MG63 (cell line): ENCODE measurements at regions not wholly inside any gene's neighbourhood (a gene's known extent, or its start where the extent isn't known, plus 50 kb on each side); places are given as distances from the start of the nearest gene placed in this dataset.

ENCODE experiments used
- DNase-seq: peaks from one replicate; pipeline ENCODE4 v3.0.0-alpha.2; 2020
- H3K27me3 ChIP-seq: fragments of 250-450 bp; sonication (Bioruptor Pico); 2 replicates; pipeline ENCODE4 v1.5.1; 2020; ENCODE audit warnings: mild to moderate bottlenecking, moderate library complexity
- H3K36me3 ChIP-seq: fragments of 250-450 bp; sonication (Bioruptor Pico); 2 replicates; pipeline ENCODE4 v1.5.1; 2020; ENCODE audit warnings: mild to moderate bottlenecking, moderate library complexity
- H3K4me3 ChIP-seq: fragments of 250-450 bp; sonication (Bioruptor Pico); 2 replicates; pipeline ENCODE4 v1.5.1; 2020; ENCODE audit warnings: mild to moderate bottlenecking, moderate library complexity
- H3K9me3 ChIP-seq: fragments of 250-450 bp; sonication (Bioruptor Pico); 2 replicates; pipeline ENCODE4 v1.5.1; 2020; ENCODE audit warnings: mild to moderate bottlenecking, moderate library complexity

DNA sequence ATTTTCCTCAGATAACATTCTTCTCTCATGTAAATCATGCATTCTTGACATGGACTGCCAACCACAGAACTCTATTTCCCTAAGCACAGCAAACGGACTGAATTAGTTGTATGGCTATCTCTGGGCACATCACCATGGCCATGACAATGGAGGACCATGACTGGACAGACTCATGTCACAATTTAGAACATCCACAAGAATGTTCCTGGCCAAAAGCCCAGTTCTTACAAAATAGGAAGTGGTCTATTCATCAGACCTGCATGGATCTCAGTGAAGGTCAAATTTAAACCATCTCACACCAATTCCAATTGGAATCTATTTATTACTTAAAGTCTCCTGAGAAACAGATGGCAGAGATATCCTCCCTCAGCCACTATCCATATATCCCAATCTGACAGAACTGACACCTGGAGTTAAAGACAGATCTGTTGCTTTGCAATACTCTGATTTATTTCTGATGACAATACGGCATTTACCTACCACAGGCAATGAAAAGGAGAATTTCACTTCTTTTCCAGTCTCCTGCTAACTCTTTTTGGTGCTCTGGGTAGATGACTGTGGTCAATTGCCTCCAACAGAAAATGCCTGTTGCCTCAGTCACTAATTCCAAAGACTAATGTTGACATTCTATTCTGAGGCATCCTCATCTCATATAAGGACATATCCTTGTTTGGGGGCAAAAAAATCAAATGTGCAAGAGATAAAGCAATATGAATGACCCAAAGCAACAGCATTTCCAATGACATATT is 254.8 kb downstream of the HTR7 start:
- no peaks in the 10 kb centered on the region for H3K36me3 ChIP-seq
- H3K9me3 ChIP-seq, result no peaks in the 10 kb centered on the region
- no peak for DNase-seq
- no peak overlapping the region for H3K4me3 ChIP-seq
- H3K27me3 ChIP-seq, result no peaks in the 10 kb centered on the region

DNA sequence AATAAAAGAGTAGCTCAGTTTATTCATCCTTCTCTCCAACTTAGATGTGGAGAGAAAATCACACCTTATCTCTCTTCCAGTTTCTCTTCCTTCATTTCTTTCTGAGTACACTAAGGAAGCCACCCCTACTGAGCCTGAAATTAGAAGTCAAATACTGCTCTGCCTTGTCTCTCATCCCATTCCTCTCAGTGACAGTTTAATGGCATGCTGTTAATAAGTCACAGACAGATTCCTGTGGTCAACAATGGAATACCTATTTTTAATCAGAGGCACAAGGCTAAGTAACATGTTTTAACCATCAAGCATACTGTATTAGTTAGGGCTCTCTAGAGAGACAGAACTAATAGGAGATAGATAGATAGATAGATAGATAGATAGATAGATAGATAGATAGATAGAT is 253.2 kb downstream of the HTR7 start:
- no peak overlapping the region for H3K4me3 ChIP-seq
- DNase-seq, result no peak
- H3K27me3 ChIP-seq, result no peaks in the 10 kb centered on the region
- H3K36me3 ChIP-seq, result no peaks in the 10 kb centered on the region
- H3K9me3 ChIP-seq, result no peaks in the 10 kb centered on the region

DNA sequence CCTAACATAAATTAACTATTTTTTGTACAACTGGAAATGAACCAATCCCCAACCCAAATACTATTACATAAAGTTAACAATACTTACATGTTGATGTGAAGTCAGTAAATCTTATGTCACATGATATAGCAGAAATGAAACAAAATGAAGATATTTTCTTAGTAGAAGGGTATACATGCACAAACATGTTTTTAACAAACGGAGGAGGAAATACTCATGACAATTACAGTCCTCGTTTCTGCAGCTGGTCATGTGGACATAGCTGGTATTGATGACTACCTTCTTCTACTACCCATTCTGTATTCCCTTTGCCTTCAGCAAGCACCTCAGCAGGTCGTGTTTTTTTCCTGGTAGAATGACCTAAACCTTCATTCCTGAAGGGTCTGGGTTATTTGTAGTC is 252.3 kb downstream of the HTR7 start:
- H3K4me3 ChIP-seq, result no peak overlapping the region
- no peaks in the 10 kb centered on the region for H3K27me3 ChIP-seq
- no peaks in the 10 kb centered on the region for H3K36me3 ChIP-seq
- no peaks in the 10 kb centered on the region for H3K9me3 ChIP-seq
- DNase-seq, result no peak

DNA sequence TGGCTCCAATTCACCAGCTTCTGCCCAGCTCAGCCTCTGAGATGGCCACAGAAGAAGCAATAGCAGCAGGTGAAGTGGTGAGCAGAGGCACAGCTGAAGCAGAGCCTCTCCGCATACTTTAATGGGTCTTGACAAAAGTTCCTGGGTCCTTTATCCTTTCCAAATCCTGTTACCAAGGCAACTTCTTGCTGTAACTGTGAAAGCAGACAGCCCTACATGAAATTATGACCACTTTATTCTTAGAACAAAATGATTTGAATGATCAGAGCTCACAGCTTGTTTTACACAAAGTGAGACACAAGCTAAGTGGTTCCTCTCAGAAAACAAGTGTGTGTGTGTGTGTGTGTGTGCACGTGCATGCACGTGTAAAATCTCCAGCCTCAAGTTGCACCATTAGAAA is 245.6 kb downstream of the HTR7 start:
- Histone ChIP-seq H3K4me3 (no peak overlapping the region), H3K27me3 (no peaks in the 10 kb centered on the region; the same call in 1 of the 2 replicates), H3K36me3 (no peaks in the 10 kb centered on the region), H3K9me3 (no peaks in the 10 kb centered on the region)
- no peak for DNase-seq

DNA sequence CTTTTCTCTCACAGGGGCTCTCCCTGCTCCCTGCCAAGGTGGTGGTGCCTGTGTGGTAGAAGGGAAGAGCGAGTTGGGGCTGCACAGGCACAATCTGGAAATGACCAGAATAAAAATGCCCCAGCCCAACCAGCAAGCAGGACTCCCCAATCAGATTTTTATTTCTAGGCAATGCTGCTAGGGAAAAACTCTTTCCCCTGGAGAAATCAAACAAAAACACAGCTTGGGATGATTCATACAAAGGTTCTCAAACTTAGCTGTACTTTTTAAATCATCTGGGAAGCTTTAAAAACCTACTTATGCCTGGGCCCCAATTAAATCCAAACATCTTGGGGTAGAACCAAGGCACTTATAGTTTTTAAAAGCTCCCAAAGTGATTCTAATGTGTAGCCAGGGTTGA is 243.2 kb downstream of the HTR7 start:
- no peak for DNase-seq
- no peaks in the 10 kb centered on the region for H3K9me3 ChIP-seq
- no peak overlapping the region for H3K4me3 ChIP-seq
- no peaks in the 10 kb centered on the region for H3K36me3 ChIP-seq
- no peaks in the 10 kb centered on the region; the same call in 1 of the 2 replicates for H3K27me3 ChIP-seq

DNA sequence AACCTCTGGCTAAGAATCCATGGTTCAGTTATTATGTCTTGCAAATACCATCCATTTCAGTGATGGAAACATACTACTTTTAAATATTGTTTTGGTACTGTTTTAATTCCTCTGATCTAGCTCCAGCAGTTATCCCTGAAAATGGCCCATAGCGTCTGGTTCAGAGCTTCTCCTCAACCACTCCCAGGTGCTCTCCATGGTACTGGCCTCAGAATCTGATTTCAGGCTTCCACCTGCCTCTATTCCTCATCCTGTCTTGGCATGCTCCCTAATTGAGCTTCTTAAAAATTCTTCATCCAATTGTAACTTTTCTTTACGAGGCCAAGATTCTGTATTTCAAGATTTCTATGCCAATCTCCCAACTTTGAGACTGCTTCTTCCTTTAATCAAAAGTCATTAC is 236.3 kb downstream of the HTR7 start:
- Histone ChIP-seq H3K36me3 (no peaks in the 10 kb centered on the region), H3K27me3 (no peaks in the 10 kb centered on the region; the same call in 1 of the 2 replicates), H3K4me3 (no peak overlapping the region), H3K9me3 (no peaks in the 10 kb centered on the region)
- no peak for DNase-seq

DNA sequence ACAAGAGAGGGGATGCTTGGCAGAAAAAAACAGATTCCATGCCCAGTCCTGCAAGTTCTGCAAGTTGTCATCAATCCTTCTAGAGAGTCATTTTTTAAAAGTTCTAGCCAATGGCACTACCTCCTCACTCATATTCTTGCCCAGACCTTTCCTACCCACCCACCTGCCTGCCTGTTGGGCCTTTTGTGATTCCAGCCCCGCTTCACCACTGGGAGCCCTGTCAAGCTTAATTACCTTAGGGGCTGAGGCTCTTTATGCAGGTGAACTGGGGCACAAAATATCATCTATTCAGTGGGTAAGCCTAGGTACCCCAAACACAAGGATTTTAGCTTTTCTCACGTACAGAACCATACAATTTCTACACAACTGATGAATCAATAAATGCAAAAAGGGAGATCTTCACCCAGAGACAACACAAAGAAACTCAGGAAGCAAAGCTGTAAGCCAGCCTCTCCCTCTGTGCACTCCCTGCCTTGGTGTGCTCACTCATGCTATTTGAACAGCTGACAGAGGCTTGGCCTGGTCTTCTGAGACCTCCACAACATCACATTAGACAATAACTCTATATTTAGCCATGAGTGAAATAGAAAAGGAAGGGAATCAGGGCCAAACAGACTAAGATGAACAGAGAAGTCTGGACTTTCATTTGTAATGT is 222.6 kb downstream of the HTR7 start:
- peaks cover 4% of the 10 kb centered on the region; the same call in 1 of the 2 replicates for H3K27me3 ChIP-seq
- H3K36me3 ChIP-seq, result no peaks in the 10 kb centered on the region
- no peaks in the 10 kb centered on the region; the same call in 1 of the 2 replicates for H3K9me3 ChIP-seq
- no peak overlapping the region for H3K4me3 ChIP-seq
- no peak for DNase-seq

DNA sequence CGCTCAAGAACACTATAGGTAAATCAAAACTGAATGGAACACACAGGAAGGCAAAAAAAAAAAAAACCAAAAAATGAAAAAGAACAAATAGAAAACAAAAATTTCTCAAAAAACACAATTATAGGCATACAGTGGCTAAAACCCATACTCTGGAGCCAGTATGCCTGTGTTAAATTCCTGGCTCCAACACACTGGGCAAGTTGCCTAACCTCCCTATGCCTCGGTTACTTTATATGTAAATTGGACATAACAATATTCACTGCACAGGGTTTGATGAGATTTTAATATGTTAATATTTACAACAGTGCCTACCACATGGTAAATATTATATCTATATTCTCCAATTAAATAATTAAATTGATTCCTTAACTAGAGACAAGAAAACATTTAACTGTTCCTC is 217.1 kb downstream of the HTR7 start:
- no peaks in the 10 kb centered on the region; the same call in 1 of the 2 replicates for H3K9me3 ChIP-seq
- no peak overlapping the region for H3K4me3 ChIP-seq
- DNase-seq, result no peak
- H3K27me3 ChIP-seq, result no peaks in the 10 kb centered on the region
- no peaks in the 10 kb centered on the region for H3K36me3 ChIP-seq

DNA sequence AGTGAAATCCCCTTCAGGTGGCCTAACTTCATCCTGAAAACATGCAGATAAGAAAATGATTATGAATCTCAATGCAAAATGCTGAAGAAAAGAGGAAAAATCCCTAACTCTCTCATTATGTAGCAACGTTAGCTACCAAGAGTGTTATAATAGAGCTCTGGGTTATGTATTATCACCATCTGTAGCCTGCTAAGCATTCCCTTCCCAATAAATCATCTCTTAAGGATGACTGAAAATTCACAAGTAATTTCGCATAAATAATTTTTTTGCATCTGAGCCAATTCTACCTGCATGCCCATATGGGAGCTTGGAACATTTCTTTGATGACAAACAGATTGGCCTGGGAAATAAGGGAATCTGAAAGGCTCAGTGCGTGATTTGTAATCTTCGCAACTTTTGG is 216.1 kb downstream of the HTR7 start:
- Histone ChIP-seq H3K4me3 (no peak overlapping the region), H3K27me3 (no peaks in the 10 kb centered on the region), H3K9me3 (no peaks in the 10 kb centered on the region; the same call in 1 of the 2 replicates), H3K36me3 (no peaks in the 10 kb centered on the region)
- DNase-seq, result no peak

DNA sequence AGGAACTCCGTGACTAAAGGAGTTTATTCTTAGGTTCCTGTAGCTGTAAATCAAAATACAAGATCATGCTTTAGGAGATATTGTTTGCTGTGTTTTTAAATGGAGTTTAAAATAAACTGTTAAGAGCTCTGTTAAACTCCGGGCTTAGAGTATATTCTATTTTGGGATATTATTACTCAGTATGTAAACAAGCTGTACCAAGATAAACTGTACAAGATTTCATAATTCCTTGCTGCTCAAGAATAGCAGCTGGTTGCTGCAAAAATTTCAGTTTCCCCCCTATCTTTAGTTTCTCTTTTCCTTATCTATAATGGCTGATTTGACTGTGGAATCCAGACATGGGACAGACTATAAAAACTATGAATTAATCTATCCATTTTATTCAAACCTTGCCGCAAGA is 215.7 kb downstream of the HTR7 start:
- H3K4me3 ChIP-seq, result no peak overlapping the region
- no peaks in the 10 kb centered on the region for H3K27me3 ChIP-seq
- no peak for DNase-seq
- H3K36me3 ChIP-seq, result no peaks in the 10 kb centered on the region
- no peaks in the 10 kb centered on the region; the same call in 1 of the 2 replicates for H3K9me3 ChIP-seq

DNA sequence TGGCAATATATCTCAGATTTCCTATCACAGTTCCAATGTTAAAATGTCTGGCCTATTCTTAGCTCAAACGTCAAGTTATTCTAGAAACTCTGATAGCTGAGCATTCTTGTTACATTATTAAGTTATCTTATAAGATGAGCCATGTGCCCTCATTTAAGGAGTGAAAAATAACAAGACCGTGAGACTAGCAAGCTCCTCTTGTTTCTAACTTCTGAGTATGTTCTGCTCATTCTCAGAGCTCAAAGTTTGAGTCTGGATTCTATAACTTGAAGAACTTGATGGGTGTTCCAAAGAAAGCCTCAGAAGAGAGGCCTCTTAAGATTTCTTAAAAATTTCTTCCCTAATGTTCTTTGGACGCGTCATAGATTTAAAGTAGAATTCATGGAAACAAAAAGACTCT is 215.2 kb downstream of the HTR7 start:
- Histone ChIP-seq H3K27me3 (no peaks in the 10 kb centered on the region), H3K9me3 (no peaks in the 10 kb centered on the region; the same call in 1 of the 2 replicates), H3K4me3 (no peak overlapping the region), H3K36me3 (no peaks in the 10 kb centered on the region)
- no peak for DNase-seq

DNA sequence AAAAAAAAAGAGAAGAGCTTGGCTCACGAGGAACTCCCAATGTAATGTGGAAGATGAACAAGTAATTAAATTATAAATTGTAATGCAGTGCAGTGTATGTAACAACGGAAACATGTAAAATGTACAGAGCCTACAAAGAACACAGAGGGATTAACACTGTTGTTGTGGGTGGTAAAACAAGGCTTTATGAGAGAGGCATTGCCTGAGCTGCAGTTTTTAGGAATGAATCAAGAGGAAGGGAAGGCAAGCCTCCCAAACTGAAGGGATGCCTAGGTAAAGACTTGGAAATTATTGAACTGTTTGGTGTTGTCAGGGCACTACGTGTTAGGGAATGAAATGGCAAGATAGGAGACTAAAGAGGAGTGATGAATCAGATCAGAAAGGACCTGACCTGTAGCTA is 213.7 kb downstream of the HTR7 start:
- Histone ChIP-seq H3K36me3 (no peaks in the 10 kb centered on the region), H3K9me3 (no peaks in the 10 kb centered on the region; the same call in 1 of the 2 replicates), H3K4me3 (no peak overlapping the region), H3K27me3 (no peaks in the 10 kb centered on the region)
- DNase-seq, result no peak

DNA sequence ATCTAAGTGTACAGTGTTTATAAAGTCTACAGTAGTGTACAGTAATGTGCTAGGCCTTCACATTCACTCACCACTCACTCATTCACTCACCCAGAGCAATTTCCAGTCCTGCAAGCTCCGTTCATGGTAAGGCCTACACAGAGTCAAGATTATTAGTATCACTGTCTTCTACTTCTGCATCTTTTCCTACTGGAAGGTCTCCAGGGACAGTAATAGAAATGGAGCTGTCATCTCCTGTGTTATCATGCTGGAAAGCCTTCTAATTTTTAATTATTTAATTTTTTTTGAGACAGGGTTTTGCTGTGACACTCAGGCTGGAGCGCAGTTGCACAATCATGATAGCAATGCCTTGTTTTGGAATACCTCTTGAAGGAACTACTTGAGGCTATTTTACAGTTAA is 207.0 kb downstream of the HTR7 start:
- no peak for DNase-seq
- H3K27me3 ChIP-seq, result no peaks in the 10 kb centered on the region
- no peak overlapping the region for H3K4me3 ChIP-seq
- no peaks in the 10 kb centered on the region for H3K36me3 ChIP-seq
- no peaks in the 10 kb centered on the region for H3K9me3 ChIP-seq

DNA sequence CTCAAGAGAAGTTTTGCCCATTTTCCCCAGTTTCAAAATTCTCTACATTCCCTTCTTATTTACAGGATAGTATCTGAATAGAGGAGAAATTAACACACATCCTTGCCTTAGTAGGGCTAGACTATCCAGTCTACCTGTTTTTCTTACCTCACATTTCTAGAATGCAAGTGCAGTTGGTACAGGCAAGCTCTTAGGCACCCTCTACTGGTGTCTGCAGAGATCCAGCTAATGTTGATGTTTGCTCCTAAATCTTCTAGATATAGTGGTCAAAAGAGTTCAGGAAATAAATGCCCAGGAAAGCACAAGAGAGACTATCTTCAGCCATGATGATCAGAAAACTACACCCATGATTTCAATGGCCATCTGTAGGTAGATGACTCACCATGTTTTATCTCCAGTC is 205.3 kb downstream of the HTR7 start:
- Histone ChIP-seq H3K27me3 (no peaks in the 10 kb centered on the region), H3K9me3 (no peaks in the 10 kb centered on the region), H3K4me3 (no peak overlapping the region), H3K36me3 (no peaks in the 10 kb centered on the region)
- no peak for DNase-seq

DNA sequence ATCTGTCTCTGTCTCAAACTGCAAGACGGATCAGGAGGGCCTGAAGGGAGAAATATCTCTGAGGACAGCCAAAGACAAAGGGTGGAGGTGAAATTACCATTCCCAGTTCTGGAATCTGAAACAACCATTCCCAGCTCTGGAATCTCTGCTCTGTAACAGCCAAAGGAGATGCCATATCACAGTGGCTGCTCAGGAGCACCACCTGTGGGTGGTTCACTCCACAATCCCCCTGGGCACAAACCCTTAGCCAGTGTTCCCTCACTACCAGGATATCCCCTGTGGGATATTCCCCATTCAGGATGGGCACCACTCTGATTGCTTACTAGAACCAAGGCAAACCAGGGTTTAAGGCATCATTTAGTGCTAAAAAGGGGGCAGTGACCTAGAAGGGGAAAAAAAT is 199.0 kb downstream of the HTR7 start:
- Histone ChIP-seq H3K9me3 (peaks cover 3% of the 10 kb centered on the region; the same call in 1 of the 2 replicates), H3K36me3 (no peaks in the 10 kb centered on the region), H3K4me3 (no peak overlapping the region), H3K27me3 (no peaks in the 10 kb centered on the region)
- DNase-seq, result no peak

DNA sequence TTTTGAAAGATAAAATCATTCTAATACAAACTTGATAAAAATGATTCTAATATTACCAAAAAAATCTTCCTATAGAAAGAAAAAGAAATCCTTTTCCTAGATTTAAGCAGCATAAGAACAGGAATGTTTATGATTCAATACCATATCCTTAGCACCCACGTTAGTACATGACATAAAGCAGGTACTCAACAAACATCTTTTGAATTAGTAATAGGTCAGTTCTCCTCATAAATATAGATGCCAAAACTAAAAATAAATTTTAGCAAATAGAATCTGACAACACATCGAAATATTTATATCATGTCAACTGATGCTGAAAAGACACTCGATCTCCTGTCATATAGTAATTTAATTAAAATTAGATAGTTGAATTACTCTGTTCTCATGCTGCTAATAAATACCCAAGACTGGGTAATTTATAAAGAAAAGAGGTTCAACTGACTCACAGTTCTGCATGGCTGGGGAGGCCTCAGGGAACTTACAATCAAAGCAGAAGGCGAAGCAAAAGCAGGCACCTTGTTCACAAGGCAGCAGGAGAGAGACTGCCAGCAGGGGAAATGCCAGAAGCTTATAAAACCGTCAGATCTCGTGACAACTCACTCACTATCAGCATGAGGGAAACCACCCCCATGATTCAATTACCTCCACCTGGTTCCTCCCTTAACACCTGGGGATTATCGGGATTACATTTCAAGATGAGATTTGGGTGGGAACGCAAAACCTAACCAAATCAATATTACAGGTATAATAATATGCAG is 191.8 kb downstream of the HTR7 start:
- Histone ChIP-seq H3K9me3 (no peaks in the 10 kb centered on the region), H3K36me3 (no peaks in the 10 kb centered on the region), H3K4me3 (no peak overlapping the region), H3K27me3 (no peaks in the 10 kb centered on the region)
- DNase-seq, result no peak

DNA sequence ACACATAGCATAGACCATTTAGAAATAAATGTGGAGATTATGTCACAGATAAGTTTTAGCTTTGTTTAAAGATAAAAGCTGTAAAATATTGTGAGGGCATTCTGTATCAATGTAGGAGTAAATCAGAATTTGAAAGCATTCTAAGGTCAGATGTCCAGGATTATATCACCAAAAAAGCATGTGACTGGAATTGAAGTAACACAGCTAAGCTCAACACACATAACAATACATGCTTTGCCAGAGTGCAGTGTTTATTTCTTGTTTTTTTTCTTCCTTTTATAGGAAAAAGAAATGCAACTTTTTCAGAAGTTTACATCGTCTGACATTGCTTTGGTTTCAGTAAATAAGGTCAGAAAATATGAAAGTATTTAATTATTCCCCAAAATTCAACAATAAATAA is 183.4 kb downstream of the HTR7 start:
- Histone ChIP-seq H3K27me3 (no peaks in the 10 kb centered on the region), H3K36me3 (no peaks in the 10 kb centered on the region), H3K9me3 (no peaks in the 10 kb centered on the region), H3K4me3 (no peak overlapping the region)
- no peak for DNase-seq
